Jurkat, Clone E6-1 (cell line): ENCODE measurements at regions not wholly inside any gene's neighbourhood (a gene's known extent, or its start where the extent isn't known, plus 50 kb on each side); places are given as distances from the start of the nearest gene placed in this dataset.

ENCODE experiments used
- DNase-seq: peaks from one replicate; pipeline ENCODE4 v3.0.0-alpha.2; 2011; ENCODE audit warnings: low read depth, low spot score
- H3K4me3 ChIP-seq: 2 replicates; pipeline ENCODE4 v1.5.1; 2011; ENCODE audit warnings: mild to moderate bottlenecking, low read length, control low read depth, moderate library complexity

GRCh38 chr9:110141227-110141793 is 66.6 kb downstream of the C9orf152 start:
- no peak for DNase-seq
- no peak overlapping the region for H3K4me3 ChIP-seq

GRCh38 chr9:110142253-110142652 is 65.7 kb downstream of the C9orf152 start:
- H3K4me3 ChIP-seq: no peak overlapping the region
- no peak for DNase-seq

- no peak overlapping the region for H3K4me3 ChIP-seq
- DNase-seq: no peak
Measured at GRCh38 chr9:110142868-110143481, 65.0 kb downstream of the C9orf152 start.

- no peak for DNase-seq
- no peak overlapping the region; the same call in 1 of the 2 replicates for H3K4me3 ChIP-seq
Measured at GRCh38 chr9:110143485-110143884, 64.5 kb downstream of the C9orf152 start.

- peak; percentile 78 for DNase-seq
- H3K4me3 ChIP-seq: no peak overlapping the region; the same call in 1 of the 2 replicates
Measured at GRCh38 chr9:110143950-110144545, 63.9 kb downstream of the C9orf152 start.

- H3K4me3 ChIP-seq: no peak overlapping the region
- DNase-seq: no peak
Measured at GRCh38 chr9:110146373-110146772, 61.6 kb downstream of the C9orf152 start.

- DNase-seq: peak; percentile 94
- peak overlapping the region; percentile 75 for H3K4me3 ChIP-seq
Measured at GRCh38 chr9:110148384-110148783, 59.6 kb downstream of the C9orf152 start.

GRCh38 chr9:110148891-110149290 is 59.1 kb downstream of the C9orf152 start:
- DNase-seq: no peak
- peak overlapping the region; percentile 75 for H3K4me3 ChIP-seq
